Myocyte (in vitro differentiated cells): ENCODE measurements at regions not wholly inside any gene's neighbourhood (a gene's known extent, or its start where the extent isn't known, plus 50 kb on each side); places are given as distances from the start of the nearest gene placed in this dataset.
"Not testable (repeated sequence)": the region's sequence is repeated elsewhere in the genome, so short reads cannot be mapped to it uniquely, and the experiment has no call there.

Source experiments
- DNase-seq: peaks from one replicate; pipeline ENCODE4 v3.0.0-alpha.2; 2012; ENCODE audit warnings: low read depth

- DNase-seq: peak; percentile 42
Observed at GRCh38 chr11:12585861-12586260, 88.4 kb upstream of the TEAD1 start.

- DNase-seq: peak; percentile 4
Observed at GRCh38 chr11:12587333-12587991, 86.8 kb upstream of the TEAD1 start.

GRCh38 chr11:12591706-12592105 is 82.5 kb upstream of the TEAD1 start:
- no peak for DNase-seq

DNA sequence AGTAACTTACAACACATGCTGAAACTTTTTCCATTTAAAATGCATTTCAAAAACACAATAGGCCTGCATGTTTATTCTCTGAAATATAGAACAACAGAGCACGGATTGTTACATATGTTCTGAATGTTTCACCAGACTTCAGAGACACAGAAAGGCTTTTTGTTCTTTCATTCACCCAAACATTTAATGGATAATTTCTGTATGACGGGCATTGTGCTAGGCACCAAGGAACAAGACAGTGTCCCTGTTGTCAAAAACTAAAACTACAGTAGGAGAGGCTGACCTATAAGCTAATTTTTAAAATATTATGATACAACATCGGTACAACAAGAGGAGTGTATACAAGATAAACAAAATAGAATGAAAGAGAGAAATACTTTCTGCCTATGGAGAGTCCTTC is 81.9 kb upstream of the TEAD1 start:
- DNase-seq: no peak

- DNase-seq: peak; percentile 18
Observed at GRCh38 chr11:12595089-12595847, 79.0 kb upstream of the TEAD1 start.

GRCh38 chr11:12598330-12599256 is 75.6 kb upstream of the TEAD1 start:
- no peak for DNase-seq

DNA sequence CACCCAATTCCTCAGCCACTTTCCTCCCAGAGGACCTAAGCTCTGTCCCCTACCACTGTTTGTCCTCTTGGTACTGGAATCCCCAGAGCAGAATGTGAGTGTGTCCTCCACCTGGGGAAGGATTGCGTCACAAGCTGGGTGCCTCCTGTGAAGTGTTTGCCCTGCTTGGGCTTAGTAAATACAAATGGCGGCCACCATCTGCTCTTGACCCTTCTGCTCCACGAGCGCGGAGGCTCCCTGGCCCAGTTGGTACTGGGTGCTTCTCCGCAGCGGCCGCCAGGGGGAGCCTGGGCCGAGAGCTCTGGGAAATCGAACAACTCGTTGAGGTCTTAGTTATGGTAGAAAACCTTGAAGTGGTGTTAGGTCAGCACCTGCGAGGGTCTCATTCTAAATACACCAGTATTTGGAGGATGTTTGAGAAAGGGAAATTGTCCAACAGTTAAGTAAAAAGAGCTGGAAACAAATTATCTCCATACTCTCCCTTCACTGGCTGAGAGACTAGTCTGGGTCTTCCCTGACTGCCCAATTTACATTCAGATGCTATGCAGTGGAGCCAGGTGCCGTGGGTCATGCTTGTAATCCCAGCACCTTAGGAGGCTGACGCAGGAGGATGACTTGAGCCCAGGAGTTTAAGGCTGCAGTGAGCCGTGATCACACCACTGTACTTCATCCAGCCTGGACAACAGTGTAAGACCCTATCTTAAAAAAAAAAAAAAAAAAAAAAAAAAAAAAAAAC is 74.6 kb upstream of the TEAD1 start:
- no peak for DNase-seq

GRCh38 chr11:12600829-12601228 is 73.4 kb upstream of the TEAD1 start:
- DNase-seq: no peak

- DNase-seq: no peak
Observed at GRCh38 chr11:12602421-12602820, 71.8 kb upstream of the TEAD1 start.

GRCh38 chr11:12603143-12604088 is 70.8 kb upstream of the TEAD1 start:
- DNase-seq: no peak

- DNase-seq: no peak
Observed at GRCh38 chr11:12604557-12605153, 69.6 kb upstream of the TEAD1 start.

DNA sequence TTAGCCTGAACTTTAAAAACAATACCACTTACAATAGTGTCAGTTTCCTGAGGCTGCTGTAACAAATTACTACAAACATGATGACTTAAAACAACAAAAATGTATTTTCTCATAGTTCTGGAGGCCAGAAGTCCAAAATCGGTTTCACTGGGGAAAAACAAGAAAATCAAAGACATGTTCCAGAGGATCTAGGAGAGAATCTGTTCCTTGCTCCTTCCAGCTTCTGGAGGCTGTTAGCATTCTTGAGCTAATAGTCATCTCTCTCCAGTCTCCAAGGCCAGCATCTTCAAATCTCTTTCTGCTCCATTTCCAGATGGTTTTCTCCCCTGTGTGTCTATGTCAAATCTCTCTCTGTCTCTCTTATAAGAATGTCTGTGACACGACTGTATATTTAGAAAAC is 67.6 kb upstream of the TEAD1 start:
- peak; percentile 26 for DNase-seq

DNA sequence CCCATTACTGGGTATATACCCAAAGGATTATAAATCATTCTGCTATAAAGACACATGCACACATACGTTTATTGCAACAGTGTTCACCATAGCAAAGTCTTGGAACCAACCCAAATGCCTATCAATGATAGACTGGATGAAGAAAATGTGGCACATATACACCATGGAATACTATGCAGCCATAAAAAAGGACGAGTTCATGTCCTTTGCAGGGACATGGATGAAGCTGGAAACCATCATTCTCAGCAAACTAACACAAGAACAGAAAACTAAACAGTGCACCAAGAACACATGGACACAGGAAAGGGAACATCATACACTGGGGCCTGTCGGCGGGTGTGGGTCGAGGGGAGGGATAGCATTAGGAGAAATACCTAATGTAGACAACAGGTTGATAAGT is 65.5 kb upstream of the TEAD1 start:
- not testable (repeated sequence) for DNase-seq

DNA sequence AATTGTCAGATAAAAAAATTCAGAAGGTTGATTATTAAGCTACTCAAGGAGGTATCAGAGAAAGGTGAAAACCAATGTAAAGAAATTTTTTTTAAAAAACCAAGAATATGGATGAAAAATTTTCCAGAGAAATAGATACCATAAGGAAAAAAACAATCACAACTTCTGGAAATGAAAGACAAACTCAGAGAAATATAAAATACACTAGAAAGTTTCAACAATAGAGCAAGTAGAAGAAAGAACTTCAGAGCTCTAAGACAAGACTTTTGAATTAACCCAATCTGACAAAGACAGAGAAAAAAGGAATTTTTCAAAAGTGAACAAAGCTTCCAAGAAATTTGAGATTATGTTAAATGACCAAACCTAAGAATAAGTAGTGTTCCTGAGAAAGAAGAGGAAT is 62.9 kb upstream of the TEAD1 start:
- no peak for DNase-seq

GRCh38 chr11:12617632-12618031 is 56.6 kb upstream of the TEAD1 start:
- no peak for DNase-seq

DNA sequence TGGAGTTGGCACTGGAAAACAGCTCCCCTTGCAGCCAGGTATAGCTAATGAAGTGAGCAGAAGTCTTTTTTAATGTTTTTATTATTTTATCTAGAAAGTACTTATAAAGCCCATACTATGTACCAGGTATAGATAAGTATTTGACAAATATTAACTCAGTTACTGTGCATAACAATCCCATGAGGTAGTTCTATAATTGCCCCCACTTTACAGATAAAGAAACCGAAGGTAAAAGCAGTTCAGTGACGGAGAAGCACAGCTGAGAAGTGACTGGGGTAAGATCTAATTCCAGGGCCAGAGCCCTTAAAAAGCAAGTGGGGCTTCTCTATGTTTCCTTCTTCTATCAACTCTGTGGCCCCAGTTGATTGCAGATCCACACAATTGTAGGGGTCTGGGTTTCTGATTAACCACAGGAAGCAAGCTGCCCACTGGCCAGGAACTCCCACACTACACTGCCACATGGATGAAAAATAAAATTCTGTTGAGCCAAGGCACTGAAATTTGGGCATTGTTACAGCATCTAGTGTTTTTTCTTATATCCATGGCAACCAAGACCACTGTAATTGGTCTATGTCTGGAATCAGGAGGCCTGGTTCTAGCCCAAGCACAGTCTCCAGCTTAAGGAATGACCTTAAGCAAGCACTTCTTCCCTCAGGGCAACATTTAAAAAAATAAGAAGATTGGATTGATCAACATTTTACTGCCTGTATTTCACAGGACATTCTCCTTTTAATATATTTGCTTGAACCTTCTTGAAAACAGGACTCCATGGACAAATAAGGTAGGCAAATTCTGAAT is 55.3 kb upstream of the TEAD1 start:
- DNase-seq: no peak

DNA sequence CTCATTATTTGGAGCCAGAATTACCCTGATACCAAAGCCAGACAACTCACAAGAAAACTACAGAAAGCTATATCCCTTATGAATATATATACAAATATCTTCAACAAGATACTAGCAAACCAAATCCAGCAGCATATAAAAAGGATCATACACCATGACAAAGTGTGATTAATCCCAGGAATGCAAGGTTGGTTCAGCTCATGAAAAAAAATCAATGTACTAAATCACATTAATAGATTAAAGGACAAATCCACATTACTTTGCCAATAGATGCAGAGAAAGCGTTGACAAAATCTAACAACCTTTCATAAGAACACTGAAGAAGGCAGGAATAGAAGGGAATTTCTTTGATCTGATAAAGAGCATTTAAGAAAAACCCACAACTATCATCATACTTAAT is 50.4 kb upstream of the TEAD1 start:
- DNase-seq: no peak
